ENCODE measurements at regions not wholly inside any gene's neighbourhood (a gene's known extent, or its start where the extent isn't known, plus 50 kb on each side); places are given as distances from the start of the nearest gene placed in this dataset.
"Not testable (repeated sequence)": the region's sequence is repeated elsewhere in the genome, so short reads cannot be mapped to it uniquely, and the experiment has no call there.

- no peak for DNase-seq (ENCODE audit: low read depth in 2 of 3, low spot score in 2 of 3)
These were observed 101.6 kb upstream of the TARDBP start for GRCh38 chr1:10910681-10911489.

- no peak for DNase-seq (ENCODE audit: low read depth in 2 of 3, low spot score in 2 of 3)
These were observed 100.8 kb upstream of the TARDBP start for GRCh38 chr1:10911490-10912166.

DNA sequence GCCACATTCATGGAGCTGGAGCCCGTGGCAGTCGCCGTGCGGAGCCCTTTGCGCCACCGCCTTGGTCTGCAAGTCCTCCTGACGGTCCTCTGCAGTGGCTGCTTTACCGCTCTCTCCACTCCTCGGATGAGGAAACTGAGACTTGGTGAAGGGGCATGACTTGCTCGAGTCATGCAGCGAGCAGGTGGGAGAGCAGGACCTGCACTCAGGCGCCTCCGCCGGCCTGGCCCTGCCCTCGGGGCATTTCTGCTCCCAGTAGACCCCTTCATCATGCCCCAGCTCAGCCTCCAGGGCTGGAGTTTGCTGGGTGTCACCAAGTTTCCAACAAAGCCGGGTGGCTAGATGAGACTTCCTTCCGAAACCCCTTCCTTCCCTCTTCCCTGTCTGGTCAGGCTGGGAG lies 100.0 kb upstream of the TARDBP start:
- DNase-seq (ENCODE audit: low read depth in 2 of 3, low spot score in 2 of 3): no peak

GRCh38 chr1:10914056-10914455 lies 98.4 kb upstream of the TARDBP start:
- DNase-seq (ENCODE audit: low read depth in 2 of 3, low spot score in 2 of 3): no peak

DNA sequence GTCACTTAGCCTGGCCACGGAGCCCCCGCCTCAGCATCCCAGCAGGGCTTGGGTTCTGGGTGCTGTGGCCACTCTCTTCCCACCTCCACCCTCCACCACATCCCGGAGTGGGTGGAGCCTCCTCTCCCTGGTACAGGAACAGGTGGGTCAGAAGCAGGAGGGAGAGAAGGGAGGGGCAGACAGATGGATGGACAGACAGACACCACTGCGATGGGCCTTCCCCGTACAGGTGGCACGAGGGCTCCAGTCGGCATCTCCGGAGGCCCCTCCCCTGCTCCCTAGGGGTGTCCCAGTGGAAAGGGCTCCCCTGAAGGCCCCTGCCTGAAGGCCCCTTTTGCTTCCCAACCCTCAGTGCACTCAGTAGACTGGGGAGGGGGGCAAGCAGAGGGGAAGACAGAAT lies 96.9 kb upstream of the TARDBP start:
- DNase-seq (ENCODE audit: low read depth in 2 of 3, low spot score in 2 of 3): no peak

GRCh38 chr1:10916311-10916710 lies 96.1 kb upstream of the TARDBP start:
- DNase-seq (ENCODE audit: low read depth in 2 of 3, low spot score in 2 of 3): no peak

GRCh38 chr1:10916991-10917390 lies 95.5 kb upstream of the TARDBP start:
- no peak for DNase-seq (ENCODE audit: low read depth in 2 of 3, low spot score in 2 of 3)

DNA sequence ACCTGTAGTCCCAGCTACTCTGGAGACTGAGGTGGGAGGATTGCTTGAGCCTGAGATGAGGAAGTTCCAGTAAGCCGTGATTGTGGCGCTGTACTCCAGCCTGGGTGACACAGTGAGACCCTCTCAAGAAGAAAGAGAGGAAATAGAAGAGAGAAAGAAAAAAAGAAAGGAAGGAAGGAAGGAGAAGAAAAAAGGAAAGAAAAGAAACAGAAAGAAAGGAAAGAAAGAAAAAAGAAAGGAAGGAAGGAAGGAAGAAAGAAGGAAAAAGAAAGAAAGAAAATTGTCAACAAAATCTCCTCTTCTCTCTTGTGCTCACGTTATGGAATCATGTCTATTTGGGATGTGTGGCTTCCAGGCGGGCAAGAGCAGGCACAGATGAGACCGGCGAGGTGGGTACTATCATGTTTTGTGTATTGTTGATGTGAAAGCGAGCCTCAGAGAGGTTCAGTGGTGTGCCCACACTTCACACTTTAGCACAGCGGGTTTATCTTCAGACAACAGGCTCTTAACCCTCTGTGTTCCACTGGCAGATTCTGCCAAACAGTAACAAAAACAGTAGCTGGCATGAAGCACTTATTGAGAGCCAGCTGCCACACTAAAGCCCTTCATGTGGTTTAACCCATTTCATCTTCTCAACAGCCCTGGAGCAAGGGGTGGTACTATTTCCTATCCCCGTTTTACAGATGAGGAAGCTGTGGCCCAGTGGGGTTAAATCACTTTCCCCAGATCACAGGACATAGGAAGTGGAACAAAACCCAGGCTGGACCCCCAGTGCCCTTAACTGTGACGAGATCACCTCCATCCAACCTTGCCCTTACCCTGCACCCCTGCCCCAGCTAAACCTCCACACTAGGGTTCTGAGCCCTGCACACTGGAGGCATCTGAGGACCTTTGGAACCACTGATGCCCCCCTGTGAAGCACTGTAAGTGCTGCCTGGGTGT lies 94.7 kb upstream of the TARDBP start:
- no peak for DNase-seq (ENCODE audit: low read depth in 2 of 3, low spot score in 2 of 3)

DNA sequence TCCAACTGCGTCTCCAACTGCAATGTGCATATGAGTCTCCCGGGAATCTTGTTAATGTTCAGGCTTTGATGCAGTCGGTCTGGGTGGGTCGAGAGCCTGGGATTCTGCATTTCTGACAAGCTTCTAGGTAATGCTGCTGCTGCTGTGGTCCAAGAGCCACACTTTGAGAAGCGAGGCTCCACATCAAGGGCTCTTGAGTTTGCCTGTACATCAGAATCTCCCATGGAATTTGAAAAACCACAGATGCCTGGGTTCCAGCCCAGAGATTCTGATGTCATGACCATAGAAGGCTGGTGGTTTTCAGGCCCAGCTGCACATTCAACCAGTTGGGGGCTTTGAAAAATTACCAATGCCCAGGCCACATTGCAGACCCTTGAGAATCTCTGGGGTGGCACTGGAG lies 93.9 kb upstream of the TARDBP start:
- no peak for DNase-seq (ENCODE audit: low read depth in 2 of 3, low spot score in 2 of 3)

DNA sequence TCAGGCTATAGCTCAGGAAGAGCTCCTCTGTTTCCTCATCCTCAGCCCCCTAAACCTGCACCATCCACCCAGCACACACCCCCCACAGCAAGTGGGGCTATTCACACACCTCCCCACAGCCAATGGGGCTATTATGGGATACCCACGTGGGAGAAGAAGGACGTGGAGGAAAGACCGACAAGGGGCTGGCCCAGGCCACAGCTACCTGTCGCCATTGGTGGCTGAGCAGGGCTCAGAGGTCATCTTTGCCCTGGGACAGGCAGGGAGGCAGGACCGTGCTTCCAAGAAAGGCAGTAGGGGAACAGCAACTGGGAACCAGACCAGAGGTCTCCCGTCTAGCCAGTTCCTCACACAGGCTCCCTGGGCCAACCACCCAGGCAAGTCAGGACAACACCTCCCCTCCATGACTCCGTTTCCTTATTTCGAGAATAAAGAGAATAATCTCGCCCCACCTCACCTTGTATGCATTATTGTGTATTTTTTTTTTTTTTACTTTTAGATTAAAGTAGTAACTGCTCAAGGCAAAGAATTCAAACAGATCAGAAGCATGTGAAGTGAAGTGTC lies 92.3 kb upstream of the TARDBP start:
- no peak for DNase-seq (ENCODE audit: low read depth in 2 of 3, low spot score in 2 of 3)

DNA sequence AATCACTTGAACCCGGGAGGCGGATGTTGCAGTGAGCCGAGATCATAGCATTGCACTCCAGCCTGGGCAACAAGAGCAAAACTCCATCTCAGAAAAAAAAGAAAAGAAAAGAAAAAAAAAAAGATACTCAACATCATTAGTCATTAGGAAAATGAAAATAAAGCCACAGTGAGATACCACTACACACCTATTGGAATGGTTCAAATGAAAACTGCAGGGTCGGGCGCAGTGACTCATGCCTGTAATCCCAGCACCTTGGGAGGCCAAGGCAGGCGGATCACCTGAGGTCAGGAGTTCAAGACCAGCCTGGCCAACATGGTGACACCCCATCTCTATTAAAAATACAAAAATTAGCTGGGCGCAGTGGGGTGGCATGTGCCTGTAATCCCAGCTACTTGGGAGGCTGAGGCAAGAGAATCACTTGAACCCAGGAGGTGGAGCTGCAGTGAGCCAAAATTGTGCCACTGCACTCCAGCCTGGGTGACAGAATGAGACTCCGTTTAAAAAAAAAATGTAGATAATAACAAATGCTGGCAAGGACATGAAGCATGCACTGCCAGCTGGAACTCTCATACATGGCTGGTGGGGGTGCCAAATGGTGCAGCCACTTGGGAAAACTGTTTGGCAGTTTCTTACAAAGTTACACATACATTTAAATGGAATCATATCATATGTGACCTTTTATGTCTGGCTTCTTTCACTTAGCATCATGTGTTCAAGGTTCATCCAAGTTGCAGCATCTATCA lies 90.0 kb upstream of the TARDBP start:
- not testable (repeated sequence) for DNase-seq (ENCODE audit: low read depth in 2 of 3, low spot score in 2 of 3)

- no peak for DNase-seq (ENCODE audit: low read depth in 2 of 3, low spot score in 2 of 3)
These were observed 88.4 kb upstream of the TARDBP start for GRCh38 chr1:10924030-10924429.

DNA sequence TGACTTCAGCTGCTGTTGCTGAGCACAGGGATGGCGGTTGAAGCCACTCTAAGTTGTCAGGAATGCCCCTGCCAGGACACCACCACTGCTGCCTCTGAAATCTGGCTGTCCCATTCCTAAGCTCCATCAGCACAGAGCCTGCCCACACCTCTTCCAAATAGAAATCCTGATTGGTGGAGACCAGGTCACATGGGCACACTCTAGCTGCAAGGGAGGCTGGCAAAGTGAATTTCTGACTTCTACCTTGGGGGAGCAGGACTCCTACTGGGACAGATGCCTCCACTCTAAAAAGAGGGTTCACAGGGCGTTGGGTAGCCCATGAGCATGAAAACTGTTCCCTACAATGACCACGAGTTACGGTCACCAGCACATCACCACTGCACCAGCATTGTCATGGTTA lies 83.8 kb upstream of the TARDBP start:
- no peak for DNase-seq (ENCODE audit: low read depth in 2 of 3, low spot score in 2 of 3)

DNA sequence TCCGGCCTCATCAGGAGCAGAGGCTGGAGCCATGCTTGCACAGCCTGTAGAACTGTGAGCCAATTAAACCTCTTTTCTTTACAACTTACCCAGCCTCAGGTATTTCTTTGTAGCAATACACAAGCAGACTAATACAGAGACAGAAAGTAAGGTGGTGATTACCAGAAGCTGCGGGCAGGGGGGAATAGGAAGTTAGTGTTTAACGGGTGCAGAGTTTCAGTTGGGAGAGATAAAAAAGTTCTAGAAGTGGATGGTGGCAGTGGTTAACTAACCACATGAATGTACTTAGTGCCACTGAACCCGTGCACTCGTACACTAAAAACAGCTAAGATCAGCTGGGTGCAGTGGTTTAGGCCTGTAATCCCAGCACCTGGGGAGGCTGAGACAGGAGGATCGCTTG lies 80.4 kb upstream of the TARDBP start:
- no peak for DNase-seq (ENCODE audit: low read depth in 2 of 3, low spot score in 2 of 3)

GRCh38 chr1:10934150-10934818 lies 78.2 kb upstream of the TARDBP start:
- no peak for DNase-seq (ENCODE audit: low read depth in 2 of 3, low spot score in 2 of 3)

DNA sequence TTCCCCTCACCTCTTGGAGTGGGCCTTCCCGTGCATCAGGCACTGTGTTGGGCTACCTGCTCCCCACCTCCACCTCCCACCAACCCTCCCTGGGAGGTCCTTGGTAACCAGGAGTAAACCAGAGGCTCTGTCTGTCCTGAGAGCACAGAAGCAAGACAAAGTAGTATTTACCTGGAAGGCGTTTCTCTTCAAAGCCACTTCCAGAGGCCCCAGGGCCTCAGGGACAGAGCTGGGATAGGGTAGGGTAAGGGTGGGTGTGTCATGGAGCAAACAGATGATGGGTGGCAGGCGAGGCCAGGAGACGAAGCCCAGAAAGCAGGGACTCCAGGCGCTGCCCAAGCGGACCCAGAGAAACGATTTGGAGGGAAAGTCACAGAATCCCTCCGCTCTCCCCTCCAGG lies 77.2 kb upstream of the TARDBP start:
- DNase-seq (ENCODE audit: low read depth in 2 of 3, low spot score in 2 of 3): no peak

- DNase-seq (ENCODE audit: low read depth in 2 of 3, low spot score in 2 of 3): no peak
These were observed 76.7 kb upstream of the TARDBP start for GRCh38 chr1:10935724-10936123.

DNA sequence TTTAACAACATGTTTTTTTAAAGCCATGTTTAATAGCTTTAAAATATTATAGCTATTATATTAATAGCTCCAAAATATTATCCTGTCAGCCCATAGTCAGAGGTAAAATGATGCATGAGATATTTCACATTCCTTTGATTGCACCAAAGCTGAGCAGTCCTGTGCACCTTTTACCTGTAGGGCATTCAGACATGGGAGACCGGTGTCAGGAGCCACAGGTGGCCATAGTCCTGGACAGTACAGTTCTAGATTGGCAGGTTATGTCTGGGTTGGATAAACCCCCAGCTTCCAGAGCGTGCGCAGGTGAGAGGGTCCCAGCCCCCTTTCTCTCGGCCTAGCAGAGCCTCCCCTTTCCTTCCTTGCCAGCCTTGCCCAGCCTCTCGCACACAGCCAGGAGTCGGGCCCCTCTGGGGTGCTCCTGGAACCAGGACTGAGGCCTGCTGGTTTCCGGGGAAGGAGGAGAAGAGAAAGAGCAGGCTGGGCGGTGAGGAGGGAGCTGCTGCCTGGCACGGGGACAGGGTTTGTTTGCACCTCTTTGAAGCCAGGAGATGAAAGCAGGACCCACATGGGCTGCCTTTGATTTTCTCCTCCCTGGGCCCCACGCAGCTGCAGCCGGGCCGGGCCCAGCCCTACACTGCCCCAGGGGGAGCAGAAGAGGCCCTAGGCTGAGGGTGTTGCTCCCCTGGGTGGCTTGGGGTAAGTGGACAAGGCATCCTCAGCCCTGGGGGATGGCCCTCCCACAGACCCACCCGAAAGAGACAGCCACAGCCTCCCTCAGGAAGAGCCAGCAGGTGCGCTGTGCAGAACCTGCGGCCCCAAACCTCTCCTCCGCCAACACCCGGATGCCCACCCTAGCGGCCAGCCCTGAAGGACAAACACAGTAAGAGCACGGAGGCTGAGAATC lies 75.2 kb upstream of the TARDBP start:
- DNase-seq (ENCODE audit: low read depth in 2 of 3, low spot score in 2 of 3): no peak

Measured in activated CD8-positive, alpha-beta memory T cell treated with anti-CD3 and anti-CD28 coated beads for 48 hours (primary cell).